ENCODE measurements at regions not wholly inside any gene's neighbourhood (a gene's known extent, or its start where the extent isn't known, plus 50 kb on each side); places are given as distances from the start of the nearest gene placed in this dataset.

DNA sequence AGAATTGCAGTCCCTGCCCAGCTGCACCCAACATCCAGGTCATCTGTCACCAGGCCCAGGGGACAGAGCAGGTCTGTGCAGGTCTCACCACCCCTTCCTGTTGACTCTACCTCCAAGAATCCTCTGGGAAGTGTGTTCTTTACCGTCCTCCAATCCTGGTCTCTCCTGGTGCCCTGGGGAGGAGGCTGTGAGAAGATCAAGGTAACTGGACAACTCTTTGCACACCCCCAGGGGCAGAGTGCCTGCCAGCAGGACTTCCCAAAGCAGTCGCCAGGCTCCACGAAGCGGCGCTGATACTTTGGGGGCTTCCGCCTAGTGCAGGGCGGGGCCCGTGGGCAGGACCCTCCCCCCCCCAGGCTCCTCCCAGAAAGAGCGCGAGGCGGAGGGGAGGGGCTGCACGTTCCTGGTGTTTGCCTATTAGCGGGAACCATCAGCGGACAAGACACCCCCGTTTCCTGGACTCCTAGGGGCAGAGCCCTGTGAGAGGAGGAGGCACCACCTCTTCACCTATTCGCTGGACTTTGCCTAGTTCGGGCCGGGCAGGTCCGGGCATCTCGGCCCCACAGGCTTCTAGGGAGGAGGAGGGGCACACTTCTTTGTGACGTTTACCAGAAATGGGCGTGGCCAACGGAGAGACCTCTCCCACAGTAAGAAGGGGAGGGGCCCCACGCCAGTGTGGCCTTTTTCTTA lies 918.0 kb downstream of the AACS start:
- H3K4me3 ChIP-seq (replicated peaks; ENCODE audit: low read depth, low read length): no peak overlapping the region
- H3K27me3 ChIP-seq (replicated peaks; ENCODE audit: control insufficient read depth, insufficient read depth, low read length): no peaks in the 10 kb centered on the region
- no peak for DNase-seq (ENCODE audit: extremely low read depth, insufficient read length)
- no peaks in the 10 kb centered on the region for H3K36me3 ChIP-seq (ENCODE audit: control insufficient read depth, insufficient read depth, low read length)
- TF ChIP-seq CTCF (IDR thresholded peaks at IDR 0.05; ENCODE audit: insufficient read depth, low read length, poor library complexity, severe bottlenecking): no peak

DNA sequence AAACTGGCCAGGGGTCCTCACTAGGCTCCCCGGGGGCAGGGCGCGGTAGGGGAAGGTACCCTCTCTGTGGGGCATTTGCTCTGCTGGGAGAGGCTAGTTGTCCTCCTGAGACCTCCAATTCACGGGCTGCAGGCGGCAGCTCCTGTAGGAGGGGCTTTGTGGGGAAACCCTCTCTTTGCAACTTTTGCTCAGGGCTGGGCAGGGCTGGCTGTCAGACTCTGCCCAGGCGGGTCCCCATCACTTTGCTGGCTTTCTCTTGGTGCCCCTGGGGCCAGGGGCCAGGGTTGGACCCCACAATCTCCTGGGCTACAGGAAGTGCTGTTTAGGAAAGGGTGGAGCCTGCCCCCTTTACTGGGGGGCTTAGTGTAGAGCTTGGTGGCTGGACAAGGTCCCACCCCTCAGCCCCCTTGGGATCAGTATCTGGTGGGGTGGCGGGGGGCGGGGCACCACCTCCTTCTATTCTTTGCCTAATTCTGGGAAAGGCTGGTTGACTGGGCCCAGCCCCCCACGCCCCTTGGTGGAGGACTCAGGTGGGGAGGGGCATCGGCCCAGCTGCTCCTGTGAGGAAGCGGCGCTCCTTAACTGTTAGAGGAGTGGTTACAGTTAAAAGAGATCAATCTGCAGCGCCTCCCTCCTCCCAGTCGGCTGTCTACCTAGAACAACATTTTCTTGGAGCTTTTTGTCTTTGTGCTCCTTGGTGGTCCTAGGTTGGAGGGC lies 918.7 kb downstream of the AACS start:
- Histone ChIP-seq H3K27me3 (replicated peaks; ENCODE audit: control insufficient read depth, insufficient read depth, low read length) (no peaks in the 10 kb centered on the region), H3K4me3 (replicated peaks; ENCODE audit: low read depth, low read length) (no peak overlapping the region), H3K36me3 (ENCODE audit: control insufficient read depth, insufficient read depth, low read length) (no peaks in the 10 kb centered on the region)
- no peak for TF ChIP-seq CTCF (IDR thresholded peaks at IDR 0.05; ENCODE audit: insufficient read depth, low read length, poor library complexity, severe bottlenecking)
- DNase-seq (ENCODE audit: extremely low read depth, insufficient read length): no peak

- DNase-seq (ENCODE audit: extremely low read depth, insufficient read length): no peak
- Histone ChIP-seq H3K27me3 (replicated peaks; ENCODE audit: control insufficient read depth, insufficient read depth, low read length) (no peaks in the 10 kb centered on the region), H3K36me3 (ENCODE audit: control insufficient read depth, insufficient read depth, low read length) (no peaks in the 10 kb centered on the region), H3K4me3 (replicated peaks; ENCODE audit: low read depth, low read length) (no peak overlapping the region)
- TF ChIP-seq CTCF (IDR thresholded peaks at IDR 0.05; ENCODE audit: insufficient read depth, low read length, poor library complexity, severe bottlenecking): no peak
Measured at GRCh38 chr12:125988545-125988944, 923.3 kb downstream of the AACS start.

DNA sequence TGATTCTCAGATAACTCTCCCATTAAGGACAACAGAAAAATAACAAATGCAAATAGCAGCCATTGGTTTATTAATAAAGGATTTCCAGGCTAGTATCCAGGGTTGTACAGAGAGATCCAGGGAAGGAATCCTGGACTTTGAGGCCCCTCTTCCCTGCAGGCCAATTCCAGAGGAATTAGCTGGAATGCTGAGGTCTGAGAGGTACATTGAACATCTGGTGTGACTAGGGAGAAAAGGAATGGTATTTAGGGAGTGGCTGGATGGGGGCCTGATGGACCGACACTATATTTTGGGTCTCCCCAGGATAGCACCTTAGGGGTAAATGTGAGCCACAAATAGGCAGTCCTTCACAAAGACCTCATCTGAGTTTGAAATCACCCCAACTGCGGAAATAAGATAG lies 924.5 kb downstream of the AACS start:
- no peak for DNase-seq (ENCODE audit: extremely low read depth, insufficient read length)
- TF ChIP-seq CTCF (IDR thresholded peaks at IDR 0.05; ENCODE audit: insufficient read depth, low read length, poor library complexity, severe bottlenecking): no peak
- no peak overlapping the region for H3K4me3 ChIP-seq (replicated peaks; ENCODE audit: low read depth, low read length)
- no peaks in the 10 kb centered on the region for H3K36me3 ChIP-seq (ENCODE audit: control insufficient read depth, insufficient read depth, low read length)
- no peaks in the 10 kb centered on the region for H3K27me3 ChIP-seq (replicated peaks; ENCODE audit: control insufficient read depth, insufficient read depth, low read length)

DNA sequence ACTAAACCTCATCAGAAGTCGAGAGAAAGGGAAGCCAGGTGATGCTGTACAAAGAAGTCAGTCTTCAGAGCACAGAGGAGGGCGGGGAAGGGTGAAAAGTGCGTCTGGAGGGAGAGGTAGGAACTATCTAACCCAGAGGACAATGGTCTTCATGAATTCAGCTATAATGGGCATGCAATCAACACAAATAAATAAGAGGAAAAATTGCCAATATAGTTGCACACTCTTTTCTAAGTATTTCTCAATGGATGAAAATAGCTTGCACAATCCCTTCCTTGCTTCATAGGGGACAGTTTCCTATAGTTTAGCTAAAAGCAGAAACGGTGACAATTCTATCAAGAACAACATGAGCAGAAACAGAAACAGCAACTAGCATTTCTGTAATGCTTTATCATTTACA lies 931.2 kb downstream of the AACS start:
- Histone ChIP-seq H3K36me3 (ENCODE audit: control insufficient read depth, insufficient read depth, low read length) (no peaks in the 10 kb centered on the region), H3K4me3 (replicated peaks; ENCODE audit: low read depth, low read length) (no peak overlapping the region), H3K27me3 (replicated peaks; ENCODE audit: control insufficient read depth, insufficient read depth, low read length) (no peaks in the 10 kb centered on the region)
- no peak for DNase-seq (ENCODE audit: extremely low read depth, insufficient read length)
- TF ChIP-seq CTCF (IDR thresholded peaks at IDR 0.05; ENCODE audit: insufficient read depth, low read length, poor library complexity, severe bottlenecking): no peak

Data from GM06990 (cell line).